ENCODE measurements at regions not wholly inside any gene's neighbourhood (a gene's known extent, or its start where the extent isn't known, plus 50 kb on each side); places are given as distances from the start of the nearest gene placed in this dataset.

- no peak overlapping the region for H3K4me3 ChIP-seq (ENCODE audit: low read depth, low read length)
- no peak for DNase-seq (ENCODE audit: low read depth)
- TF ChIP-seq CTCF (IDR thresholded peaks at IDR 0.05; ENCODE audit: insufficient read depth, low read depth, low read length), result no peak
Observed at GRCh38 chr5:113900141-113900540, 386.6 kb downstream of the YTHDC2 start.

- TF ChIP-seq CTCF (IDR thresholded peaks at IDR 0.05; ENCODE audit: insufficient read depth, low read depth, low read length), result no peak
- H3K4me3 ChIP-seq (ENCODE audit: low read depth, low read length), result no peak overlapping the region
- DNase-seq (ENCODE audit: low read depth), result no peak
Observed at GRCh38 chr5:113900816-113901215, 387.3 kb downstream of the YTHDC2 start.

GRCh38 chr5:113901718-113902117 is 388.2 kb downstream of the YTHDC2 start:
- TF ChIP-seq CTCF (IDR thresholded peaks at IDR 0.05; ENCODE audit: insufficient read depth, low read depth, low read length), result no peak
- no peak for DNase-seq (ENCODE audit: low read depth)
- no peak overlapping the region for H3K4me3 ChIP-seq (ENCODE audit: low read depth, low read length)

- H3K4me3 ChIP-seq (ENCODE audit: low read depth, low read length), result no peak overlapping the region
- DNase-seq (ENCODE audit: low read depth), result no peak
- no peak for TF ChIP-seq CTCF (IDR thresholded peaks at IDR 0.05; ENCODE audit: insufficient read depth, low read depth, low read length)
Observed at GRCh38 chr5:113902917-113903660, 389.6 kb downstream of the YTHDC2 start.

- DNase-seq (ENCODE audit: low read depth), result no peak
- no peak overlapping the region for H3K4me3 ChIP-seq (ENCODE audit: low read depth, low read length)
- TF ChIP-seq CTCF (IDR thresholded peaks at IDR 0.05; ENCODE audit: insufficient read depth, low read depth, low read length), result no peak
Observed at GRCh38 chr5:113909782-113910181, 396.3 kb downstream of the YTHDC2 start.

- H3K4me3 ChIP-seq (ENCODE audit: low read depth, low read length), result no peak overlapping the region
- no peak for TF ChIP-seq CTCF (IDR thresholded peaks at IDR 0.05; ENCODE audit: insufficient read depth, low read depth, low read length)
- no peak for DNase-seq (ENCODE audit: low read depth)
Observed at GRCh38 chr5:113917997-113918396, 404.5 kb downstream of the YTHDC2 start.

GRCh38 chr5:113922343-113922742 is 408.8 kb downstream of the YTHDC2 start:
- TF ChIP-seq CTCF (IDR thresholded peaks at IDR 0.05; ENCODE audit: insufficient read depth, low read depth, low read length), result no peak
- H3K4me3 ChIP-seq (ENCODE audit: low read depth, low read length), result no peak overlapping the region
- no peak for DNase-seq (ENCODE audit: low read depth)
